HepG2 (cell line): ENCODE measurements at regions not wholly inside any gene's neighbourhood (a gene's known extent, or its start where the extent isn't known, plus 50 kb on each side); places are given as distances from the start of the nearest gene placed in this dataset.

ENCODE experiments used
- ATAC-seq: fragments of 200-7000 bp; cut with Tn5 transposase; 3 replicates; pipeline ENCODE4 v1.9.1; 2020; ENCODE audit warnings: mild to moderate bottlenecking, moderate library complexity
- BruUV-seq: library from RNA; stranded (reverse); fragments of 400-500 nt; replicated peaks from 2 replicates; lab custom pipeline; 2021; lab: Mats Ljungman, UMichigan
- CTCF ChIA-PET: fragments of 300-600 bp; formaldehyde crosslinking; extraction: SDS; loops from one replicate; lab custom pipeline; 2021; ENCODE audit warnings: low total read pairs, inconsistent platforms, low intra/inter-chr PET ratio; lab: Yijun Ruan, JAX
- POLR2A ChIA-PET: fragments of 350-600 bp; sonication (Branson Sonifier 250); formaldehyde crosslinking; loops from one replicate; lab custom pipeline; 2020; ENCODE audit warnings: antibody characterized with exemption, inconsistent platforms; lab: Yijun Ruan, JAX
- DNase-seq: peaks from one replicate; pipeline ENCODE4 v3.0.0-alpha.2; 2015; ENCODE audit warnings: low spot score
- FAIRE-seq: peaks from 3 replicates; lab custom pipeline; 2011; peaks lifted over from hg19 to GRCh38; lab: Jason Lieb, UNC
- H2AFZ ChIP-seq: one replicate; pipeline ENCODE4 v1.6.1; 2011; ENCODE audit warnings: low read length, inconsistent platforms
- H3K27ac ChIP-seq: fragments of 300-600 bp; 3 replicates; pipeline ENCODE4 v1.8.0; 2011; ENCODE audit warnings: mixed run types, mild to moderate bottlenecking, mixed read lengths, low read length, inconsistent platforms; ENCODE audit not compliant: insufficient read depth; ENCODE audit errors: extremely low read length
- H3K27me3 ChIP-seq, 2 experiments: fragments of 200-600 bp in 1 of 2; 2 replicates in 1 of 2; 3 replicates in 1 of 2; pipeline versions ENCODE4 v1.6.0 to v1.8.0; 2011; ENCODE audit warnings: low read length in 2 of 2, mild to moderate bottlenecking in 2 of 2, moderate library complexity in 2 of 2, inconsistent platforms in 1 of 2; ENCODE audit not compliant: insufficient read depth in 2 of 2, control insufficient read depth in 1 of 2
- H3K36me3 ChIP-seq, 2 experiments: fragments of 200-600 bp in 1 of 2; replicated peaks in 1 of 2; 2 replicates in 1 of 2; 3 replicates in 1 of 2; pipeline versions ENCODE4 v1.5.1 to v1.8.0; 2011; ENCODE audit warnings: low read length in 2 of 2, inconsistent platforms in 1 of 2; ENCODE audit not compliant: insufficient read depth in 2 of 2, control insufficient read depth in 1 of 2
- H3K4me1 ChIP-seq: 2 replicates; pipeline ENCODE4 v1.5.1; 2012; ENCODE audit warnings: low read length, inconsistent platforms; ENCODE audit not compliant: insufficient read depth
- H3K4me2 ChIP-seq: 2 replicates; pipeline ENCODE4 v1.6.0; 2011; ENCODE audit warnings: low read depth, low read length, inconsistent platforms
- H3K4me3 ChIP-seq, 3 experiments: fragments of 200-600 bp in 1 of 3; sonication (generic), shearing (Covaris generic) in 1 of 3; replicated peaks in 1 of 3; 2 replicates each; pipeline ENCODE4 v1.5.1; 2011 to 2016; ENCODE audit warnings: low read length in 3 of 3, inconsistent platforms in 2 of 3, low read depth in 2 of 3, mild to moderate bottlenecking in 2 of 3, control low read depth in 1 of 3, mixed read lengths in 1 of 3; ENCODE audit not compliant: insufficient read depth in 1 of 3
- H3K79me2 ChIP-seq: one replicate; pipeline ENCODE4 v1.6.1; 2011; ENCODE audit warnings: low read length, inconsistent platforms; ENCODE audit not compliant: insufficient read depth
- H3K9ac ChIP-seq: 2 replicates; pipeline ENCODE4 v1.6.0; 2011; ENCODE audit warnings: mild to moderate bottlenecking, low read depth, low read length, inconsistent platforms; ENCODE audit not compliant: insufficient read depth
- H3K9me3 ChIP-seq: 2 replicates; pipeline ENCODE4 v1.5.1; 2012; ENCODE audit warnings: mild to moderate bottlenecking, low read length
- H4K20me1 ChIP-seq: 2 replicates; pipeline ENCODE4 v1.6.0; 2011; ENCODE audit warnings: inconsistent platforms, mild to moderate bottlenecking, low read length, moderate library complexity; ENCODE audit not compliant: insufficient read depth
- GATA4 ChIP-seq: sonication (generic); IDR thresholded peaks from 2 replicates; pipeline ENCODE4 v1.6.1; 2016; ENCODE audit warnings: antibody characterized with exemption, low read depth, borderline replicate concordance
- ISX ChIP-seq: sonication (generic); formaldehyde crosslinking; conservative IDR thresholded peaks from 2 replicates; pipeline ENCODE4 v1.5.0; 2020; ENCODE audit warnings: missing genetic modification reagents
- MATR3 ChIP-seq: sonication (generic); formaldehyde crosslinking; IDR thresholded peaks from 2 replicates; pipeline ENCODE4 v1.4.0; 2020; ENCODE audit warnings: missing genetic modification reagents
- NFE2 ChIP-seq: sonication (generic); formaldehyde crosslinking; IDR thresholded peaks from 2 replicates; pipeline ENCODE4 v1.4.0; 2020; ENCODE audit warnings: missing genetic modification reagents
- NR2F2 ChIP-seq: IDR thresholded peaks from 2 replicates; pipeline ENCODE4 v1.6.1; 2012; ENCODE audit warnings: low read depth, inconsistent platforms, borderline replicate concordance
- POLR2G ChIP-seq: fragments of 200-400 bp; formaldehyde crosslinking; IDR thresholded peaks from 2 replicates; pipeline ENCODE4 v1.6.1; 2018; ENCODE audit warnings: mild to moderate bottlenecking, low read depth, low read length, moderate library complexity
- RERE ChIP-seq: IDR thresholded peaks from 2 replicates; pipeline ENCODE4 v1.6.1; 2016; ENCODE audit warnings: low read depth, missing genetic modification reagents, missing compliant biosample characterization
- SOX6 ChIP-seq, 2 experiments: fragments of 450-650 bp in 1 of 2; sonication (generic) in 1 of 2; formaldehyde crosslinking in 1 of 2; IDR thresholded peaks; 2 replicates each; pipeline versions ENCODE4 v1.4.0 to v1.6.1; 2017 to 2020; ENCODE audit warnings: antibody characterized with exemption in 1 of 2, mild to moderate bottlenecking in 1 of 2, missing genetic modification reagents in 1 of 2
- SPEN ChIP-seq: sonication (generic); formaldehyde crosslinking; IDR thresholded peaks from 2 replicates; pipeline ENCODE4 v1.5.1; 2020; ENCODE audit warnings: low read depth, mild to moderate bottlenecking, missing genetic modification reagents
- SRSF4 ChIP-seq: fragments of 200-400 bp; formaldehyde crosslinking; IDR thresholded peaks from one replicate; pipeline ENCODE4 v1.6.1; 2018; ENCODE audit warnings: mild to moderate bottlenecking, low read depth, low read length, moderate library complexity; ENCODE audit not compliant: poor library complexity, severe bottlenecking
- ZFP41 ChIP-seq: sonication (generic); formaldehyde crosslinking; IDR thresholded peaks from 2 replicates; pipeline ENCODE4 v1.4.0; 2020; ENCODE audit warnings: mild to moderate bottlenecking, missing genetic modification reagents, borderline replicate concordance
- ZFP82 ChIP-seq: sonication (generic); formaldehyde crosslinking; IDR thresholded peaks from 2 replicates; pipeline ENCODE4 v1.5.1; 2020; ENCODE audit warnings: mild to moderate bottlenecking, missing genetic modification reagents, borderline replicate concordance
- ZNF335 ChIP-seq: sonication (generic); formaldehyde crosslinking; IDR thresholded peaks from 2 replicates; pipeline ENCODE4 v1.4.0; 2020; ENCODE audit warnings: missing genetic modification reagents
- ZNF879 ChIP-seq: sonication (generic); formaldehyde crosslinking; IDR thresholded peaks from 2 replicates; pipeline ENCODE4 v1.8.1; 2023; ENCODE audit warnings: missing genetic modification reagents
- WGBS: methylation state at CpG from one replicate; pipeline ENCODE4 v1.1.6; 2017; ENCODE audit warnings: low lambda C conversion rate; 5-methylcytosine and 5-hydroxymethylcytosine counted together
- in situ Hi-C: cut with HindIII; loops from 2 replicates; pipeline ENCODE4 v1.10.0; 2017; ENCODE audit warnings: low pct_unique_long_range_greater_than_20kb; ENCODE audit not compliant: extremely low pct_ligation_motif_present
- intact Hi-C: fragments of 100-400 bp; cut with micrococcal nuclease; formaldehyde crosslinking; loops from one replicate; pipeline ENCODE4 v1.10.0; 2022; ENCODE audit not compliant: unreplicated experiment
- TF ChIP-seq, protein P1 (sequence below): conservative IDR thresholded peaks from 2 replicates; pipeline ENCODE4 v1.6.1; 2018; ENCODE audit warnings: missing genetic modification reagents

GRCh38 chr3:29152379-29152778, 128.5 kb upstream of the RBMS3 start:
- DNase-seq = no peak
- Histone ChIP-seq H3K36me3 (no peaks in the 10 kb centered on the region), H2AFZ (no peak overlapping the region), H3K79me2 (no peaks in the 10 kb centered on the region), H3K4me1 (no peaks in the 10 kb centered on the region), H3K27ac (no peak overlapping the region), H3K9ac (no peak overlapping the region), H3K27me3 (no peaks in the 10 kb centered on the region), H4K20me1 (no peaks in the 10 kb centered on the region), H3K4me2 (no peak overlapping the region), H3K9me3 (no peaks in the 10 kb centered on the region), H3K4me3 (no peak overlapping the region)
- no peak for TF ChIP-seq POLR2G
- TF ChIP-seq SOX6 (IDR thresholded peaks at IDR 0.05) = no peak
- TF ChIP-seq SOX6 (CRISPR knock-in tag; IDR thresholded peaks at IDR 0.05) = no peak
- no peak for TF ChIP-seq ZFP41 (CRISPR knock-in tag)
- TF ChIP-seq ZFP82 (CRISPR knock-in tag) = no peak
- TF ChIP-seq SRSF4 = no peak
- TF ChIP-seq NR2F2 = no peak
- no peak for TF ChIP-seq ZNF335
- no peak for TF ChIP-seq RERE (CRISPR knock-in tag)
- no peak for TF ChIP-seq MATR3 (CRISPR knock-in tag)
- no peak for TF ChIP-seq NFE2 (CRISPR knock-in tag)
- no peak for TF ChIP-seq GATA4
- no peak for TF ChIP-seq ZNF879 (CRISPR knock-in tag)
- TF ChIP-seq SPEN (CRISPR knock-in tag) = no peak
- TF ChIP-seq, protein P1, sequence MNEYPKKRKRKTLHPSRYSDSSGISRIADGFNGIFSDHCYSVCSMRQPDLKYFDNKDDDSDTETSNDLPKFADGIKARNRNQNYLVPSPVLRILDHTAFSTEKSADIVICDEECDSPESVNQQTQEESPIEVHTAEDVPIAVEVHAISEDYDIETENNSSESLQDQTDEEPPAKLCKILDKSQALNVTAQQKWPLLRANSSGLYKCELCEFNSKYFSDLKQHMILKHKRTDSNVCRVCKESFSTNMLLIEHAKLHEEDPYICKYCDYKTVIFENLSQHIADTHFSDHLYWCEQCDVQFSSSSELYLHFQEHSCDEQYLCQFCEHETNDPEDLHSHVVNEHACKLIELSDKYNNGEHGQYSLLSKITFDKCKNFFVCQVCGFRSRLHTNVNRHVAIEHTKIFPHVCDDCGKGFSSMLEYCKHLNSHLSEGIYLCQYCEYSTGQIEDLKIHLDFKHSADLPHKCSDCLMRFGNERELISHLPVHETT (CRISPR knock-in tag) = no peak
- no peak for TF ChIP-seq ISX
- intact Hi-C loops = no loop called here
- in situ Hi-C loops = no loop called here
- FAIRE-seq = no peak
- no peak for ATAC-seq
- no TSS peak for BruUV-seq
- ChIA-PET CTCF (no interaction called here), POLR2A (no interaction called here)
- no CpG with 5 or more reads among the region's 2 CpGs for WGBS
